A549 (cell line): ENCODE measurements at regions not wholly inside any gene's neighbourhood (a gene's known extent, or its start where the extent isn't known, plus 50 kb on each side); places are given as distances from the start of the nearest gene placed in this dataset.

Experiments used
- ATAC-seq, 2 experiments: fragments of 200-7000 bp in 1 of 2; fragments of >200 bp in 1 of 2; cut with Nextera tagmentation in 1 of 2; cut with Tn5 transposase in 1 of 2; 3 replicates each; pipeline versions ENCODE4 v1.8.0 to v1.9.1; 2018 to 2020; ENCODE audit warnings: mild to moderate bottlenecking in 1 of 2, moderate library complexity in 1 of 2
- CTCF ChIA-PET: fragments of 300-600 bp; sonication (Branson Sonifier 250); formaldehyde crosslinking; extraction: SDS; loops from one replicate; lab custom pipeline; 2021; ENCODE audit warnings: antibody characterized with exemption, inconsistent platforms; lab: Yijun Ruan, JAX
- POLR2A ChIA-PET: fragments of 350-600 bp; formaldehyde crosslinking; extraction: SDS; loops from one replicate; lab custom pipeline; 2021; ENCODE audit warnings: antibody characterized with exemption, inconsistent platforms; lab: Yijun Ruan, JAX
- DNase-seq, 2 experiments: peaks; one replicate each; pipeline versions ENCODE4 v3.0.0 to v3.0.0-alpha.2; 2011 to 2016; ENCODE audit warnings: low read depth in 1 of 2, low spot score in 1 of 2
- FAIRE-seq: peaks from 2 replicates; lab custom pipeline; 2011; peaks lifted over from hg19 to GRCh38; lab: Jason Lieb, UNC
- H3K27ac ChIP-seq, 2 experiments: fragments of >200 bp; sonication (Bioruptor Twin); formaldehyde crosslinking; 3 replicates each; pipeline ENCODE4 v1.5.1; 2016 to 2017
- H3K4me1 ChIP-seq: fragments of >200 bp; sonication (Bioruptor Twin); formaldehyde crosslinking; 3 replicates; pipeline ENCODE4 v1.6.1; 2016
- H3K4me2 ChIP-seq: fragments of >200 bp; sonication (Bioruptor Twin); formaldehyde crosslinking; 3 replicates; pipeline ENCODE4 v1.6.1; 2016
- H3K4me3 ChIP-seq: fragments of >200 bp; sonication (Bioruptor Twin); formaldehyde crosslinking; 3 replicates; pipeline ENCODE4 v1.5.1; 2016
- H3K9me3 ChIP-seq: fragments of >200 bp; sonication (Bioruptor Twin); formaldehyde crosslinking; 3 replicates; pipeline ENCODE4 v1.6.1; 2016
- BHLHE40 ChIP-seq: IDR thresholded peaks from 2 replicates; pipeline ENCODE4 v1.6.1; 2012; ENCODE audit warnings: low read depth, low read length, inconsistent platforms
- CBX2 ChIP-seq: fragments of 200-600 bp; sonication (generic); IDR thresholded peaks from 2 replicates; pipeline ENCODE4 v1.6.1; 2016; ENCODE audit warnings: low read depth, mild to moderate bottlenecking, borderline replicate concordance
- CEBPB ChIP-seq, 2 experiments: fragments of >200 bp in 1 of 2; sonication (Bioruptor Twin) in 1 of 2; formaldehyde crosslinking in 1 of 2; IDR thresholded peaks; 2 replicates each; pipeline ENCODE4 v1.6.1; 2012 to 2016
- EHF ChIP-seq: fragments of 250-450 bp; sonication (Bioruptor Pico); IDR thresholded peaks from 2 replicates; pipeline ENCODE4 v1.5.0; 2020; ENCODE audit warnings: mild to moderate bottlenecking
- FOSB ChIP-seq: fragments of 250-450 bp; sonication (Bioruptor Pico); IDR thresholded peaks from 2 replicates; pipeline ENCODE4 v1.5.0; 2020; ENCODE audit warnings: mild to moderate bottlenecking, moderate library complexity
- FOSL2 ChIP-seq, 2 experiments: fragments of 450-650 bp in 1 of 2; fragments of >200 bp in 1 of 2; sonication (Bioruptor Twin) in 1 of 2; formaldehyde crosslinking; IDR thresholded peaks; 2 replicates each; pipeline versions ENCODE4 v1.5.0 to v1.6.1; 2016 to 2020; ENCODE audit warnings: mild to moderate bottlenecking in 1 of 2, moderate library complexity in 1 of 2
- GATA3 ChIP-seq: IDR thresholded peaks from 2 replicates; pipeline ENCODE4 v1.6.1; 2012; ENCODE audit warnings: borderline replicate concordance
- HDAC2 ChIP-seq: fragments of 200-600 bp; sonication (generic); IDR thresholded peaks from 2 replicates; pipeline ENCODE4 v1.6.1; 2016
- HOXA7 ChIP-seq: fragments of 250-450 bp; sonication (Bioruptor Pico); IDR thresholded peaks from 2 replicates; pipeline ENCODE4 v1.5.0; 2020; ENCODE audit warnings: mild to moderate bottlenecking, moderate library complexity
- HOXB5 ChIP-seq: fragments of 250-450 bp; sonication (Bioruptor Pico); IDR thresholded peaks from 2 replicates; pipeline ENCODE4 v1.5.0; 2020; ENCODE audit warnings: mild to moderate bottlenecking, moderate library complexity
- JUN ChIP-seq, 2 experiments: fragments of >200 bp; sonication (Bioruptor Twin); formaldehyde crosslinking; IDR thresholded peaks; 2 replicates in 1 of 2; 3 replicates in 1 of 2; pipeline ENCODE4 v1.6.1; 2016 to 2017
- JUNB ChIP-seq: fragments of >200 bp; sonication (Bioruptor Twin); formaldehyde crosslinking; IDR thresholded peaks from 2 replicates; pipeline ENCODE4 v1.6.1; 2016
- KDM1A ChIP-seq: fragments of 200-600 bp; sonication (generic); IDR thresholded peaks from 2 replicates; pipeline ENCODE4 v1.6.1; 2016; ENCODE audit warnings: low read depth, mild to moderate bottlenecking
- KDM5A ChIP-seq: fragments of 200-600 bp; sonication (generic); IDR thresholded peaks from 2 replicates; pipeline ENCODE4 v1.6.1; 2016; ENCODE audit warnings: antibody characterized with exemption, mild to moderate bottlenecking
- NFE2L2 ChIP-seq: fragments of 150-350 bp; conservative IDR thresholded peaks from 2 replicates; pipeline ENCODE4 v1.6.1; 2014; ENCODE audit warnings: low read length
- NPAS2 ChIP-seq: fragments of 250-450 bp; sonication (Bioruptor Pico); IDR thresholded peaks from 2 replicates; pipeline ENCODE4 v1.8.0; 2022; ENCODE audit warnings: mild to moderate bottlenecking, moderate library complexity, borderline replicate concordance
- PHF8 ChIP-seq: fragments of 200-600 bp; sonication (generic); IDR thresholded peaks from 2 replicates; pipeline ENCODE4 v1.6.1; 2016; ENCODE audit warnings: low read depth, mild to moderate bottlenecking, antibody characterized with exemption, moderate library complexity, borderline replicate concordance
- RAD21 ChIP-seq, 2 experiments: fragments of >200 bp in 1 of 2; sonication (Bioruptor Twin) in 1 of 2; formaldehyde crosslinking in 1 of 2; IDR thresholded peaks in 1 of 2; conservative IDR thresholded peaks in 1 of 2; 2 replicates in 1 of 2; 3 replicates in 1 of 2; pipeline ENCODE4 v1.6.1; 2012 to 2018; ENCODE audit warnings: inconsistent platforms in 1 of 2
- RCOR1 ChIP-seq: fragments of 150-350 bp; IDR thresholded peaks from 2 replicates; pipeline ENCODE4 v1.6.1; 2014; ENCODE audit warnings: antibody characterized with exemption, low read length, low read depth
- RNF2 ChIP-seq: fragments of 200-600 bp; sonication (generic); IDR thresholded peaks from 2 replicates; pipeline ENCODE4 v1.6.1; 2016; ENCODE audit warnings: low read depth, mild to moderate bottlenecking, antibody characterized with exemption, moderate library complexity, borderline replicate concordance
- SREBF2 ChIP-seq: fragments of 450-650 bp; IDR thresholded peaks from 2 replicates; pipeline ENCODE4 v1.6.1; 2014; ENCODE audit warnings: mild to moderate bottlenecking, moderate library complexity
- ZC3H11A ChIP-seq: fragments of 450-650 bp; IDR thresholded peaks from 2 replicates; pipeline ENCODE4 v1.6.1; 2014; ENCODE audit warnings: antibody characterized with exemption, mild to moderate bottlenecking
- ZSCAN20 ChIP-seq: fragments of 250-450 bp; sonication (Bioruptor Pico); IDR thresholded peaks from 2 replicates; pipeline ENCODE4 v1.8.0; 2022; ENCODE audit warnings: mild to moderate bottlenecking, moderate library complexity
- WGBS: methylation state at CpG from one replicate; pipeline ENCODE4 v1.1.6; 2017; ENCODE audit errors: missing lambda C conversion rate; 5-methylcytosine and 5-hydroxymethylcytosine counted together
- TF ChIP-seq, protein P1 (sequence below): fragments of 150-350 bp; IDR thresholded peaks from 2 replicates; pipeline ENCODE4 v1.6.1; 2014; ENCODE audit warnings: low read depth, mild to moderate bottlenecking, low read length
- TF ChIP-seq, protein P2 (sequence below): fragments of >200 bp; sonication (Bioruptor Twin); formaldehyde crosslinking; IDR thresholded peaks from 3 replicates; pipeline ENCODE4 v1.6.1; 2016
- TF ChIP-seq, protein P3 (sequence below): fragments of >200 bp; sonication (Bioruptor Twin); formaldehyde crosslinking; IDR thresholded peaks from 2 replicates; pipeline ENCODE4 v1.6.1; 2016
- TF ChIP-seq, protein P4 (sequence below): IDR thresholded peaks from 2 replicates; pipeline ENCODE4 v1.6.1; 2012
- TF ChIP-seq, protein P5 (sequence below): IDR thresholded peaks from 2 replicates; pipeline ENCODE4 v1.6.1; 2012; ENCODE audit warnings: low read depth, borderline replicate concordance

DNA sequence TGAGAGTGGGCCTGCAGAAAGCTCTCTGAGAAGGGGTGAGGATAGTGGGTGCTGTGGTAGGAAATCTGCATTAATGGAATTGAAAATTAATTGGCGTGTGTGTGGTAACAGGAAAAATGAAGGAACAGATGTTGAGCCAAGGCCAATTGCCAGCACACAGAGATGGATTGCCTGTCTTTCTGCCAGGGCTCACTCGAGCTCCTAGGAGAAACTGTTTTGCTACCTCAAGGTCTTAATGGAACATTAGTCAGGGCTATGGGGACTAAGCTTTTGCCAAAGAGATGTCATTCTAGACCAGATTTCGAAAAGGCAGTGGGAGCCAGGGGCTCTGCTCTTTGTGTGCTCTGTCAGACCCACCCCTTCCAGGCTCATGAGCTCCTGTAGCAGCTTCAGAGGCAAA is 124.0 kb upstream of the EFNA5 start:
- POLR2A ChIA-PET: no interaction called here
- WGBS: 42% methylated on average over 3 of the region's 3 CpGs
- TF ChIP-seq SREBF2 (no peak), JUN (IDR thresholded peaks at IDR 0.05) (no peak), BHLHE40 (no peak), CEBPB (IDR thresholded peaks at IDR 0.05) (no peak), RNF2 (no peak)
- TF ChIP-seq, protein P1, sequence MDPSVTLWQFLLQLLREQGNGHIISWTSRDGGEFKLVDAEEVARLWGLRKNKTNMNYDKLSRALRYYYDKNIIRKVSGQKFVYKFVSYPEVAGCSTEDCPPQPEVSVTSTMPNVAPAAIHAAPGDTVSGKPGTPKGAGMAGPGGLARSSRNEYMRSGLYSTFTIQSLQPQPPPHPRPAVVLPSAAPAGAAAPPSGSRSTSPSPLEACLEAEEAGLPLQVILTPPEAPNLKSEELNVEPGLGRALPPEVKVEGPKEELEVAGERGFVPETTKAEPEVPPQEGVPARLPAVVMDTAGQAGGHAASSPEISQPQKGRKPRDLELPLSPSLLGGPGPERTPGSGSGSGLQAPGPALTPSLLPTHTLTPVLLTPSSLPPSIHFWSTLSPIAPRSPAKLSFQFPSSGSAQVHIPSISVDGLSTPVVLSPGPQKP: no peak
- TF ChIP-seq, protein P2, sequence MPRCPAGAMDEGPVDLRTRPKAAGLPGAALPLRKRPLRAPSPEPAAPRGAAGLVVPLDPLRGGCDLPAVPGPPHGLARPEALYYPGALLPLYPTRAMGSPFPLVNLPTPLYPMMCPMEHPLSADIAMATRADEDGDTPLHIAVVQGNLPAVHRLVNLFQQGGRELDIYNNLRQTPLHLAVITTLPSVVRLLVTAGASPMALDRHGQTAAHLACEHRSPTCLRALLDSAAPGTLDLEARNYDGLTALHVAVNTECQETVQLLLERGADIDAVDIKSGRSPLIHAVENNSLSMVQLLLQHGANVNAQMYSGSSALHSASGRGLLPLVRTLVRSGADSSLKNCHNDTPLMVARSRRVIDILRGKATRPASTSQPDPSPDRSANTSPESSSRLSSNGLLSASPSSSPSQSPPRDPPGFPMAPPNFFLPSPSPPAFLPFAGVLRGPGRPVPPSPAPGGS: no peak

DNA sequence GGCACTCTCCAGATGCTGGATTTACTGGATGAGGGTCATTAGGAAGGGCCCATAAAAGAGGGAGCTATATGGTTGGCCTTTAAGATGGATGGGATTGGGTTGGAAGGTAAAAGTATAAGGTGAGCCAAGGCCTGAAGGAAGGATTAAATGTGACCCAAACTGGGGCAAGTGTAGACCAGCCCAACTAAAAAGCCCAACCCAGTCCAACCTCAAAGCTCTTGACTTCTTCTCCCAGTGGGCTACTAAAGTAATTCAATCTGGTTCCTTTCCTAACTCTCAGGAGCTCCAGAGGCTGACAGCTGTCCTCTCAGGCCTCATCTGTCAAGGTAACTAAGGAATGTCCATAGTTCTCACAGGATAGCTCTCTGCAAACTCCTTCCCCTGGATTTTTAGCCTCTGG is 122.2 kb upstream of the EFNA5 start:
- Histone ChIP-seq H3K27ac (no peak overlapping the region), H3K4me3 (no peak overlapping the region), H3K4me1 (no peaks in the 10 kb centered on the region), H3K9me3 (no peaks in the 10 kb centered on the region), H3K4me2 (no peak overlapping the region)
- FAIRE-seq (no peak), DNase-seq (no peak), ATAC-seq (no peak)
- ChIA-PET POLR2A (no interaction called here), CTCF (no interaction called here)
- TF ChIP-seq, protein P1: no peak
- TF ChIP-seq, protein P3, sequence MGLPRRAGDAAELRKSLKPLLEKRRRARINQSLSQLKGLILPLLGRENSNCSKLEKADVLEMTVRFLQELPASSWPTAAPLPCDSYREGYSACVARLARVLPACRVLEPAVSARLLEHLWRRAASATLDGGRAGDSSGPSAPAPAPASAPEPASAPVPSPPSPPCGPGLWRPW: no peak
- TF ChIP-seq PHF8: no peak
- TF ChIP-seq NFE2L2: no peak
- no peak for TF ChIP-seq GATA3
- TF ChIP-seq, protein P2: no peak
- no peak for TF ChIP-seq SREBF2
- no peak for TF ChIP-seq RAD21 (conservative IDR thresholded peaks at IDR 0.05 in 1 of 2, IDR thresholded peaks at IDR 0.05 in 1 of 2)
- TF ChIP-seq, protein P4, sequence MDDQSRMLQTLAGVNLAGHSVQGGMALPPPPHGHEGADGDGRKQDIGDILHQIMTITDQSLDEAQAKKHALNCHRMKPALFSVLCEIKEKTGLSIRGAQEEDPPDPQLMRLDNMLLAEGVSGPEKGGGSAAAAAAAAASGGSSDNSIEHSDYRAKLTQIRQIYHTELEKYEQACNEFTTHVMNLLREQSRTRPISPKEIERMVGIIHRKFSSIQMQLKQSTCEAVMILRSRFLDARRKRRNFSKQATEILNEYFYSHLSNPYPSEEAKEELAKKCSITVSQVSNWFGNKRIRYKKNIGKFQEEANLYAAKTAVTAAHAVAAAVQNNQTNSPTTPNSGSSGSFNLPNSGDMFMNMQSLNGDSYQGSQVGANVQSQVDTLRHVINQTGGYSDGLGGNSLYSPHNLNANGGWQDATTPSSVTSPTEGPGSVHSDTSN: no peak
- TF ChIP-seq JUN (IDR thresholded peaks at IDR 0.05): no peak
- no peak for TF ChIP-seq JUNB
- no peak for TF ChIP-seq NPAS2
- no peak for TF ChIP-seq KDM5A

More for the DNA sequence above, 124.0 kb upstream of the EFNA5 start:
- DNase-seq: no peak
- H3K9me3 ChIP-seq: no peaks in the 10 kb centered on the region
- H3K4me2 ChIP-seq: no peak overlapping the region
- no peaks in the 10 kb centered on the region for H3K4me1 ChIP-seq
- H3K4me3 ChIP-seq: no peak overlapping the region
- no peak for ATAC-seq
- FAIRE-seq: no peak
- H3K27ac ChIP-seq: no peak overlapping the region
- CTCF ChIA-PET: interaction anchor here (1.0 kb wide), 1 partner anchor 16 kb away, joined by 3 read pairs; no protein-coding TSS in a partner anchor

DNA sequence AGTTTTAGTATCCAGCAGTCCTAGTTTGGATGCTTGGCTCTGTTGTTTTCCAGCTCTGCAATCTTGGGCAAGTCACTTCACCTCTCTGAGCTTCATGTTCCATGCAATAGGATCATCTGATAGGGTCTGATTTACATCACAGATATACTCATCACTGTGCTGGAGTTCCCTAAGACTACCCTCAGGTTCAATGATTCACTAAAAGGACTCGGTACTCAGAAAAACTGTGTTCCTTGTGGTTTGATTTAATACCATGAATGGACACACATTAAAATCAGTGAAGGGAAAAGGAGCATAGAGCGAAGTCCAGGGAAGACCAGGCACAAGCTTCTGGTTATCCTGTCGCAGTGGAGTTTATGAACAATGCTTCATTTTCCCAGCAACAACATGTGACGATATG is 119.9 kb upstream of the EFNA5 start:
- Histone ChIP-seq H3K9me3 (no peaks in the 10 kb centered on the region), H3K27ac (no peak overlapping the region), H3K4me2 (no peak overlapping the region), H3K4me1 (no peaks in the 10 kb centered on the region), H3K4me3 (no peak overlapping the region)
- POLR2A ChIA-PET: no interaction called here
- 63% methylated on average over 4 of the region's 4 CpGs for WGBS
- no peak for ATAC-seq
- CTCF ChIA-PET: interaction anchor here (0.7 kb wide), 1 partner anchor 27 kb away, joined by 3 read pairs; no protein-coding TSS in a partner anchor
- no peak for DNase-seq
- FAIRE-seq: no peak
- no peak for TF ChIP-seq HOXB5 (CRISPR knock-in tag)
- no peak for TF ChIP-seq GATA3
- no peak for TF ChIP-seq EHF (CRISPR knock-in tag)
- TF ChIP-seq ZSCAN20 (CRISPR knock-in tag): no peak
- TF ChIP-seq CBX2: no peak
- no peak for TF ChIP-seq RCOR1
- no peak for TF ChIP-seq NPAS2
- no peak for TF ChIP-seq FOSB (CRISPR knock-in tag)
- TF ChIP-seq ZC3H11A: no peak
- no peak for TF ChIP-seq KDM1A
- no peak for TF ChIP-seq FOSL2 (IDR thresholded peaks at IDR 0.05)
- TF ChIP-seq FOSL2 (CRISPR knock-in tag; IDR thresholded peaks at IDR 0.05): no peak
- no peak for TF ChIP-seq HOXA7 (CRISPR knock-in tag)
- TF ChIP-seq, protein P5, sequence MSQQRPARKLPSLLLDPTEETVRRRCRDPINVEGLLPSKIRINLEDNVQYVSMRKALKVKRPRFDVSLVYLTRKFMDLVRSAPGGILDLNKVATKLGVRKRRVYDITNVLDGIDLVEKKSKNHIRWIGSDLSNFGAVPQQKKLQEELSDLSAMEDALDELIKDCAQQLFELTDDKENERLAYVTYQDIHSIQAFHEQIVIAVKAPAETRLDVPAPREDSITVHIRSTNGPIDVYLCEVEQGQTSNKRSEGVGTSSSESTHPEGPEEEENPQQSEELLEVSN: no peak
- no peak for TF ChIP-seq HDAC2
